Right atrium auricular region (tissue), 2 donors: ENCODE measurements at regions not wholly inside any gene's neighbourhood (a gene's known extent, or its start where the extent isn't known, plus 50 kb on each side); places are given as distances from the start of the nearest gene placed in this dataset.
"Not testable (repeated sequence)": the region's sequence is repeated elsewhere in the genome, so short reads cannot be mapped to it uniquely, and the experiment has no call there.

Source experiments
- DNase-seq: peaks from one replicate; pipeline ENCODE4 v3.0.0-alpha.2; 2019; ENCODE audit warnings: low spot score
- H3K27ac ChIP-seq, 2 donors: fragments of 200-600 bp; sonication (generic); 1 replicate in 1 of 2; 2 replicates in 1 of 2; pipeline ENCODE4 v1.5.1; 2016 to 2019
- H3K27me3 ChIP-seq, 2 donors: fragments of 200-600 bp; sonication (generic); one replicate each; pipeline versions ENCODE4 v1.5.1 to v1.6.0; 2017 to 2019
- H3K36me3 ChIP-seq: fragments of 200-600 bp; sonication (generic); one replicate; pipeline ENCODE4 v1.5.1; 2016
- H3K4me1 ChIP-seq, 2 donors: fragments of 200-600 bp; sonication (generic); one replicate each; pipeline versions ENCODE4 v1.5.1 to v1.6.0; 2017 to 2019
- H3K4me3 ChIP-seq, 2 donors: fragments of 200-600 bp; sonication (generic); 1 replicate in 1 of 2; 2 replicates in 1 of 2; pipeline ENCODE4 v1.5.1; 2017 to 2019; ENCODE audit warnings: mild to moderate bottlenecking in 1 of 2, moderate library complexity in 1 of 2
- H3K9me3 ChIP-seq, 2 donors: fragments of 200-600 bp; sonication (generic); one replicate each; pipeline ENCODE4 v1.5.1; 2019

DNA sequence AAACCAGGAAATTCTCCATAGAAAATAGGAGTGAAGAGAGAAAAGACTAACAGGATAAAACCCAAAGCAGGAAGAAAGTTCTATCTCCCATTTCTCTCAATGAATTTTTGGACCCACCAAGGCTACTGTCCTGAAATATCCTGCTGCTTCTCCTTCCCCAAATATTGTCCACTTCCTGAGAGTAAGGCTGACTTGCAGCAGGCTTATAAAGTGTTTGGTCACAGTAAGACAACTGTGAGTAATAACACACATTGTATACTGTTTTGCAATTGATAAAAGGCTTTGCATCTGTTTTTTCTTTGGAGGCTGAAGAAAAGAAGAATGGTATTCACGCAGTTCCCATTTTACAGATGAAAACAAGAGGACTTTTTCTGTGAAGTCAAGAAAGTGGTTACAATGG lies 52.8 kb downstream of the FOXD4L6 start:
- DNase-seq, H3K4me1 ChIP-seq, H3K27me3 ChIP-seq, H3K9me3 ChIP-seq, H3K36me3 ChIP-seq, H3K4me3 ChIP-seq: not testable (repeated sequence)
- H3K27ac ChIP-seq, result peak overlapping the region in 1 of 2 donors; percentile 83

GRCh38 chr9:41074356-41074942 lies 54.0 kb downstream of the FOXD4L6 start:
- peak overlapping the region; percentile 83 to 84 for H3K27ac ChIP-seq
- H3K36me3 ChIP-seq, H3K9me3 ChIP-seq, H3K27me3 ChIP-seq, H3K4me1 ChIP-seq: not testable (repeated sequence)
- peak overlapping the region; percentile 80 to 83 for H3K4me3 ChIP-seq
- peak; percentile 68 for DNase-seq

- not testable (repeated sequence) for H3K4me1 ChIP-seq, H3K36me3 ChIP-seq, H3K9me3 ChIP-seq, H3K27me3 ChIP-seq, DNase-seq
- Histone ChIP-seq H3K4me3 (peak overlapping the region; percentile 80 to 83), H3K27ac (peak overlapping the region; percentile 83 to 84)
These were observed 54.8 kb downstream of the FOXD4L6 start for GRCh38 chr9:41073471-41074243.

DNA sequence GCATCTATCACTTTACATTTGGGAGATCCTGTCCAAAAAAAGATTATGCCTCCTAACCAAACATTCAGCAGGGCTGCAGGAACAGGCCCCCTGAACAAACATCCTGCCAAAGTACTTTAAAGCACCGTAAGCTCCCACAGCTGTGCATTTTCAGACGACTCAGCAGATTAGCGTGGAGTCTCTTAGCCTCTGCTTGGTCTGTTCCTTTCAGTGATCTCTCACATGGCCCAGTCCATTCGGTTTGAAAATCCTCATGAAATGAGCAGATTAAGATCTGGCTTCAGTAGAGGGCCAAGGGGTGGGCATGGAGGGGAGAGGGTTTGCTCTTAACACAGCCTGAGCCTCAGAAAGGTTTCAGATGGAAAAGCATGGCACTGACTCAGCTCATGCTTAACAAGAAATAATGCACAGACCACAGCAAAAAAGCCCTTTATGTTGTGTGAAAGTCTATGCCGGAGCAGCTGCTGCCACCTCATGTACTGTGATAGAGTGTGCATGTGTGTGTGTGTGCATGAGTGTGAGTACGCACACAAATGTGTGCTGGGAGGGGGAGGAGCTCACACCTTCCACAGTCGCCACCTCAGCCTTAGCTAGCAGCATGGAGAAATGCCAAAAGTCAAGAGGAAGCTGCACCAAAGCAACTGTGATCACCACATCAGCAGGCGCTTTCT lies 64.2 kb downstream of the FOXD4L6 start:
- H3K4me3 ChIP-seq, DNase-seq, H3K36me3 ChIP-seq, H3K9me3 ChIP-seq, H3K4me1 ChIP-seq, H3K27me3 ChIP-seq: not testable (repeated sequence)
- H3K27ac ChIP-seq, result peak overlapping the region in 1 of 2 donors; percentile 23

DNA sequence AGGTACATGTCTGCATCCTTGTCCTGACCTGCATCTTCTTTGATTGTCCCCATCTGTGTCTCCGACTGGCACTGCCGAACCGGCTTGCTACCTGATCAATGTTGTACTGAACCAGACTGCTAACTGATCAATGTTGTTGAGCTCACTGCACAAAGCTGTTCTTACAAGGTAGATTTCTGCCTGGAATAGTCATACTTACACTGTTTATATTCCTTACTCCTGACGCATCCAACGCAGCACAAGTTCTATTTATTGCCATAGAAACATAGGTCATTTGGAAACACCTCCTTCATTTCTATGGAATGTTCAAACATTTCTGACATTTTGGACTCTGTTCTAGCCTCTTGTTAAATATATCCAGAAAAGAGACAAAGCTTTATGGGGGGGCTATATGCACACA lies 65.2 kb downstream of the FOXD4L6 start:
- H3K9me3 ChIP-seq, H3K27me3 ChIP-seq, H3K27ac ChIP-seq, H3K36me3 ChIP-seq, H3K4me3 ChIP-seq, DNase-seq, H3K4me1 ChIP-seq: not testable (repeated sequence)

DNA sequence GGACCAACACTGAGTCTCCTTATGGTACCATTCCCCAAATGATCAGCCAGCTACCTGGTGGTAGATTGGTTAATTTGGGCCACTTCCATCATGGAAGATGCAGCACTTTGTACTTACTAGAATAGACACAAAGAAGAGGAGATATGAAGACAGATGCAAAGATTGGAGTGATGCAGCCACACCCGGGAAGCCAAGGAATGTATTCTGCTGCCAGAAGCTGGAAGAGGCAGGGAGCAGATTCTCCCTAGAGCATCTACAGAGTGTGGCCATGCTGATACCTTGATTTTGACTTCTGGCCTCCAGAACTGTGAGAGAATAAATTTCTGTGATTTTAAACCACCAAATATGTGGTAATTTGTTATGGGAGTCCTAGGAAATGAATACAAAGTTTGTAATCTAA lies 68.9 kb downstream of the FOXD4L6 start:
- DNase-seq, H3K4me3 ChIP-seq: not testable (repeated sequence)

GRCh38 chr9:41053666-41054363 lies 74.7 kb downstream of the FOXD4L6 start:
- not testable (repeated sequence) for H3K27me3 ChIP-seq, H3K4me1 ChIP-seq, H3K27ac ChIP-seq, H3K4me3 ChIP-seq, DNase-seq, H3K9me3 ChIP-seq, H3K36me3 ChIP-seq

More for the DNA sequence above, 68.9 kb downstream of the FOXD4L6 start:
- not testable (repeated sequence) for H3K4me1 ChIP-seq, H3K27me3 ChIP-seq, H3K9me3 ChIP-seq, H3K36me3 ChIP-seq, H3K27ac ChIP-seq

- not testable (repeated sequence) for H3K27me3 ChIP-seq, H3K4me1 ChIP-seq, H3K36me3 ChIP-seq, H3K4me3 ChIP-seq, H3K9me3 ChIP-seq, H3K27ac ChIP-seq, DNase-seq
These were observed 79.8 kb downstream of the FOXD4L6 start for GRCh38 chr9:41048672-41049071.

DNA sequence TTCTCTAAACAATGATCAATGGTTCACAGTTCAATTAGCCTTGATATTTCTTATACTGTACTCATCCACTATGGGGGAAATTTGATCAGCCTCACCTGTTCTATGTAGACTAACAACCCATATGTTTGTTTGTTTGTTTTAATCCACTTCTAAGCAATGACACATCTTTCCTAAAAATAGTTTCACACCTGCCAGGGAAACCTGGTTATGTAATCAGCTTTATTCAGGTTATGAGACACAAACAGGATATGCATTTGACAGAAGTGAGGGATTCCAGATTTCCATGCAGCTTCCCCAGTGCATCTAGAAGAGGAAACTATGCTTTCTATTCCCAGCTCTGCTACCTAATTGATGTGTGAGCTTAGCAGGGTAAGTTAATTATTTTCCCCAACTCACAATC lies 80.7 kb downstream of the FOXD4L6 start:
- H3K27me3 ChIP-seq, H3K9me3 ChIP-seq, DNase-seq, H3K36me3 ChIP-seq, H3K27ac ChIP-seq, H3K4me3 ChIP-seq, H3K4me1 ChIP-seq: not testable (repeated sequence)

DNA sequence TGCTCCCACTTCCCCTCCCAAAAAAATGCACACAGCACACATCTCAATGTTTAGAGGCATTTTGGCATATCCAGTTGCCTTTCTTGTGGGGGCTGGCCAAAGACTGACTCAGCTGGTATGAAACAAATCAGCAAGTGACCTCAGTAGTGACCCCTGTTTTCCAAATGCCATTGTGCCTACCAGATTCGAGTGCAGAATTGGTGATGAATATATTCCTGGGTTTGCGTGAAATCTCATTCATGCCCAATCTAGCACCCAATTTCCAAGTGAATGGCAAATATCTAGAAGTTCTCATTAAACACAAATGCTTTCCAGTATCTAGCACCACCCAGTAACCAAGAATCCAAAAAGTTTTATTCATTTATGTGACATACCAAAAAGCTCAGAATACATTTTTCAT lies 83.6 kb downstream of the FOXD4L6 start:
- DNase-seq, H3K4me3 ChIP-seq, H3K27ac ChIP-seq, H3K36me3 ChIP-seq, H3K4me1 ChIP-seq, H3K27me3 ChIP-seq, H3K9me3 ChIP-seq: not testable (repeated sequence)

DNA sequence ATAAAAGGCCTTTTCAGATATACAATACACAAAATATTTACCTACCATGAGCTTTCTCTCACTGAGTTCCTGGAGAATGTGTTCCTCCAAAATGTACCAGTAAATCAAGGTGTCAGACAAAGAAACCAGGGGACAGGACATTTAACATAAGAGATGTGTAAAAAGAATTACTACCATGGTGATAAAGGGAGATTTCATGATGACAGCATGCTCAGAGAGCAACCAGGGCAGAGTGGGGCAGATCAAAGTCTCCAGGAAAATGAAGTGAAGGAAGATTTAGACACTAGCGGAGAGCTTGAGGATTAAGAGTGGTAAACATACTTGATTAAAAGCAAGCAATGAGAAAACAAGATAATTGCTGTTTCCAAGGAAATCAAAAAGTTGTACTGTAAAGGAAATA lies 85.0 kb downstream of the FOXD4L6 start:
- DNase-seq, H3K4me3 ChIP-seq, H3K27ac ChIP-seq, H3K27me3 ChIP-seq, H3K9me3 ChIP-seq, H3K4me1 ChIP-seq: not testable (repeated sequence)
- H3K36me3 ChIP-seq, result peaks cover 11% of the 10 kb centered on the region

DNA sequence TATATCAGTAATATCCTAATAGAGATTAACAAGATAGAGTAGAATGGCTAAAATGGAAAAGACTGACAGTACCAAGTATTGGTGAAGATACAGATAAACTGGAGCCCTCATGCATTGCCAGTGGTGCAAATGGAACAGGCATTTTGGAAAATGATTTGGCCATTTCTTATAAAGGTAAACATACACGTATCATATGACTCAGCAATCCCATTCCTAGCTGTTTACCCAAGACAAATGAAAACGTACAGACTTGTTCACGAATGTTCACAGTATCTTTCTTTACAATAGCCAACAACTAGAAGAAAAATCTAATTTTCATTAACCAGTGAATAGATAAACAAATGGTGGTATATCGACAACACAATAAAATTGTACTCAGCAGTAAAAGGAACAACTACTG lies 86.4 kb downstream of the FOXD4L6 start:
- not testable (repeated sequence) for DNase-seq, H3K9me3 ChIP-seq, H3K4me1 ChIP-seq, H3K27me3 ChIP-seq, H3K27ac ChIP-seq, H3K4me3 ChIP-seq
- H3K36me3 ChIP-seq, result peaks cover 20% of the 10 kb centered on the region

- DNase-seq, H3K4me3 ChIP-seq, H3K9me3 ChIP-seq, H3K27me3 ChIP-seq, H3K27ac ChIP-seq, H3K4me1 ChIP-seq: not testable (repeated sequence)
- peaks cover 20% of the 10 kb centered on the region for H3K36me3 ChIP-seq
These were observed 87.7 kb downstream of the FOXD4L6 start for GRCh38 chr9:41040705-41041342.

- H3K4me1 ChIP-seq, DNase-seq, H3K9me3 ChIP-seq, H3K4me3 ChIP-seq, H3K27me3 ChIP-seq, H3K27ac ChIP-seq: not testable (repeated sequence)
- H3K36me3 ChIP-seq, result peaks cover 20% of the 10 kb centered on the region
These were observed 93.2 kb downstream of the FOXD4L6 start for GRCh38 chr9:41035276-41035675.
